ENCODE measurements at regions not wholly inside any gene's neighbourhood (a gene's known extent, or its start where the extent isn't known, plus 50 kb on each side); places are given as distances from the start of the nearest gene placed in this dataset.

- no peak for TF ChIP-seq EZH2phosphoT487 (IDR thresholded peaks at IDR 0.05; ENCODE audit: borderline replicate concordance, low read length)
- no peak for TF ChIP-seq CTCF (IDR thresholded peaks at IDR 0.05; ENCODE audit: low read depth, low read length, poor library complexity, severe bottlenecking)
- Histone ChIP-seq H3F3A (ENCODE audit: control insufficient read depth, insufficient read depth) (no peaks in the 10 kb centered on the region), H4K20me1 (ENCODE audit: control insufficient read depth, insufficient read depth, low read depth, low read length) (no peaks in the 10 kb centered on the region), H3K9me3 (ENCODE audit: control insufficient read depth, insufficient read depth, low read length) (no peaks in the 10 kb centered on the region), H3K36me3 (ENCODE audit: control insufficient read depth, low read length) (no peaks in the 10 kb centered on the region), H3K9me2 (replicated peaks; ENCODE audit: control insufficient read depth, low read length) (no peaks in the 10 kb centered on the region), H3K4me3 (ENCODE audit: low read length) (no peak overlapping the region), H3K4me1 (ENCODE audit: control insufficient read depth, low read length) (peaks cover 13% of the 10 kb centered on the region), H3K27me3 (ENCODE audit: control insufficient read depth, low read length) (no peaks in the 10 kb centered on the region), H3K27ac (ENCODE audit: low read depth, low read length) (no peak overlapping the region), H3K79me2 (ENCODE audit: control insufficient read depth, low read length) (no peaks in the 10 kb centered on the region), H3K4me2 (ENCODE audit: low read length) (no peak overlapping the region)
These were observed 342.5 kb upstream of the JARID2 start for GRCh38 chr6:14903176-14904038.

GRCh38 chr6:14905201-14905600 is 340.7 kb upstream of the JARID2 start:
- H3K4me3 ChIP-seq (ENCODE audit: low read length): no peak overlapping the region
- H3K9me3 ChIP-seq (ENCODE audit: control insufficient read depth, insufficient read depth, low read length): no peaks in the 10 kb centered on the region
- H3K9me2 ChIP-seq (replicated peaks; ENCODE audit: control insufficient read depth, low read length): no peaks in the 10 kb centered on the region
- no peaks in the 10 kb centered on the region for H3K36me3 ChIP-seq (ENCODE audit: control insufficient read depth, low read length)
- no peaks in the 10 kb centered on the region for H3F3A ChIP-seq (ENCODE audit: control insufficient read depth, insufficient read depth)
- no peak overlapping the region for H3K4me2 ChIP-seq (ENCODE audit: low read length)
- no peaks in the 10 kb centered on the region for H4K20me1 ChIP-seq (ENCODE audit: control insufficient read depth, insufficient read depth, low read depth, low read length)
- H3K79me2 ChIP-seq (ENCODE audit: control insufficient read depth, low read length): no peaks in the 10 kb centered on the region
- H3K27ac ChIP-seq (ENCODE audit: low read depth, low read length): no peak overlapping the region
- no peaks in the 10 kb centered on the region for H3K27me3 ChIP-seq (ENCODE audit: control insufficient read depth, low read length)
- peaks cover 30% of the 10 kb centered on the region for H3K4me1 ChIP-seq (ENCODE audit: control insufficient read depth, low read length)
- TF ChIP-seq CTCF (IDR thresholded peaks at IDR 0.05; ENCODE audit: low read depth, low read length, poor library complexity, severe bottlenecking) (no peak), EZH2phosphoT487 (IDR thresholded peaks at IDR 0.05; ENCODE audit: borderline replicate concordance, low read length) (no peak)

DNA sequence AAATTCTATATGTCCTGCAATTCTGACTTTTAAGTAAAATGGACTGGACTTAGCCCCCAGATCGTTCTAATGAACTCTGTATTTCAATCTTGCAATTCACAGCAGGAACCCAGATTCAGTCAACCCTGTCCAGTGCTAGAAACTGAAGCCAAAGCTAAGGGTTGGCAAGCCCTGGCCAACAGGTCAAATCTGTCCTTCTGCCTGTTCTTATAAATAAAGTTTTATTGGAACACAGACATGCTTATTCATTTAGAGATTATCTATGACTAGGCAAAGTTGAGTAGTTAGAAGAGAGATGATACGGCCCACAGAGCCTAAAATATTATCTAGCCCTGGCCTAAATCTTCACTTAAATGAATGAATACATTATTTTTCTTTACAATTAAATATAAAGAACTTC is 339.2 kb upstream of the JARID2 start:
- Histone ChIP-seq H3K27ac (ENCODE audit: low read depth, low read length) (no peak overlapping the region), H3K9me2 (replicated peaks; ENCODE audit: control insufficient read depth, low read length) (no peaks in the 10 kb centered on the region), H3K36me3 (ENCODE audit: control insufficient read depth, low read length) (no peaks in the 10 kb centered on the region), H4K20me1 (ENCODE audit: control insufficient read depth, insufficient read depth, low read depth, low read length) (no peaks in the 10 kb centered on the region), H3F3A (ENCODE audit: control insufficient read depth, insufficient read depth) (no peaks in the 10 kb centered on the region), H3K9me3 (ENCODE audit: control insufficient read depth, insufficient read depth, low read length) (peaks cover 2% of the 10 kb centered on the region; the same call in 1 of the 2 replicates), H3K4me3 (ENCODE audit: low read length) (no peak overlapping the region), H3K4me1 (ENCODE audit: control insufficient read depth, low read length) (peaks cover 44% of the 10 kb centered on the region), H3K27me3 (ENCODE audit: control insufficient read depth, low read length) (no peaks in the 10 kb centered on the region), H3K79me2 (ENCODE audit: control insufficient read depth, low read length) (no peaks in the 10 kb centered on the region), H3K4me2 (ENCODE audit: low read length) (no peak overlapping the region)
- TF ChIP-seq CTCF (IDR thresholded peaks at IDR 0.05; ENCODE audit: low read depth, low read length, poor library complexity, severe bottlenecking) (no peak), EZH2phosphoT487 (IDR thresholded peaks at IDR 0.05; ENCODE audit: borderline replicate concordance, low read length) (no peak)
